HG03439 (cell line): ENCODE measurements at regions not wholly inside any gene's neighbourhood (a gene's known extent, or its start where the extent isn't known, plus 50 kb on each side); places are given as distances from the start of the nearest gene placed in this dataset.
"Not testable (repeated sequence)": the region's sequence is repeated elsewhere in the genome, so short reads cannot be mapped to it uniquely, and the experiment has no call there.

Experiments used
- ATAC-seq: cut with Tn5 transposase; IDR thresholded peaks from one replicate; pipeline ENCODE4 v1.9.1; 2021; ENCODE audit warnings: mild to moderate bottlenecking, moderate library complexity; ENCODE audit not compliant: unreplicated experiment

GRCh38 chr6:6808915-6809314 is 220.4 kb downstream of the LY86 start:
- no peak for ATAC-seq

GRCh38 chr6:6810727-6811126 is 222.2 kb downstream of the LY86 start:
- ATAC-seq: no peak

GRCh38 chr6:6811128-6812009 is 222.8 kb downstream of the LY86 start:
- no peak for ATAC-seq

DNA sequence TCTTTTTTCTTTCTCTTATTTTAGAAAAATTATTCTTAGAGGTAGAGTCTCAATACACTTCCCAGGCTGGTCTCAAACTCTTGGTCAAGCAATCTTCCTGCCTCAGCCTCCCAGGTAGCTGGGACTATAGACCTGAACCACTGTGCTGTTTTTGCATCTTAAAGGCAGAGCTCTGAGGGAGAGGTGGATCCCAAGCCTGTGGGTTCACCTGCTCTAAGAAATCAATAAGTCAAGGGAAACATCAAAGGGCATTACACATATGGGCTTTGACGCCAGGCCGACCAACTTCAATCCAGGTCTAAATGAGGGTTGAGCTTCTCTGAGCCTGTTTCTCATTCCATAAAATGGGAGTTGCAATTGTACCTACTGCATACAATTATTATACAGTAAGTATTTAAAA is 223.9 kb downstream of the LY86 start:
- no peak for ATAC-seq

GRCh38 chr6:6815732-6816131 is 227.2 kb downstream of the LY86 start:
- ATAC-seq: no peak

DNA sequence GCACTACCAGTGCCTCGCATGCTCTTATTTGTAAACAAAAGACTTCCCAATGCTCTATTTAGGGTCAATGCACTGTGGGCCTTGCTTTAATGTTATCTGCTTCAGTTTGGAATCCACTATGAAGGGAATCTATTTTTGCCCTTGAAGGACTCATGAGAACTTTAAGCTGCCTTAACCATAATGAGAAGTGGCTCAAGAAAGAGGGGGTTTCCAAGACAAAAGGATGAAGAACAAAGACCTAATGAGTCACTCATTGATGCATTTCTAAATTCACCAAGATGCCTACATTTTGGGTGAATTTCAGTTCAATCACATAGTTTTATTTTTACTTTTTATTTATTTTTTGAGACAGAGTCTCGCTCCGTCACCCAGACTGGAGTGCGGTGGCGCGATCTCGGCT is 228.2 kb downstream of the LY86 start:
- no peak for ATAC-seq

- no peak for ATAC-seq
Observed at GRCh38 chr6:6818078-6818639, 229.6 kb downstream of the LY86 start.

DNA sequence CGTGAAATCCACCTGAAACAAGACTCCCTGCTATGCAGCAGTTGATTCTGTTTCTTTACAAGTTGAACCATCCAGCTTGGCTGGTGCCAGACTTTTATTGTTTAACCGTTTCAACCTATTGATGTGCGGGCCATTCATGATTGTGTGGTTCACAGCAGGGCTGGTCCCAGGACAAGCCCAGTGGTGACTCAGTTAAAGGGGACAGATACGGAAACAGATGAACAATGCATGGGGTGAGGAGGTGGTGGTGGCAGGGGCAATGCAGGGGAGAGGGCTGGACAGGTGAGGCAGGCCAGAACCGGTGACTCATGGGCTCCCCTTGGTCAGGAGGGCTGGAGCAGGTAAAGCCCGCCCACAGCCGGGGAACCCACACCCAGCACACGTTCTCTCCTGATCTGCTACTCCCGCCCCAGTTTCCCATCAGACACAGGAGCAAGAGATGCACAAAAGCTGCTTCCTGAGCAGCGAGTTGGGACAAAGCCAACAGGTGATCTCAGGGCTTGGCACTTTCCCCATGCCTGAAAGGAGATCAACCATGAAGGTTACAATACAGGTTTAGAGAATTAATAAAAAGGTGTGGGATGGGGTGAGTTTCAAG is 232.2 kb downstream of the LY86 start:
- no peak for ATAC-seq

DNA sequence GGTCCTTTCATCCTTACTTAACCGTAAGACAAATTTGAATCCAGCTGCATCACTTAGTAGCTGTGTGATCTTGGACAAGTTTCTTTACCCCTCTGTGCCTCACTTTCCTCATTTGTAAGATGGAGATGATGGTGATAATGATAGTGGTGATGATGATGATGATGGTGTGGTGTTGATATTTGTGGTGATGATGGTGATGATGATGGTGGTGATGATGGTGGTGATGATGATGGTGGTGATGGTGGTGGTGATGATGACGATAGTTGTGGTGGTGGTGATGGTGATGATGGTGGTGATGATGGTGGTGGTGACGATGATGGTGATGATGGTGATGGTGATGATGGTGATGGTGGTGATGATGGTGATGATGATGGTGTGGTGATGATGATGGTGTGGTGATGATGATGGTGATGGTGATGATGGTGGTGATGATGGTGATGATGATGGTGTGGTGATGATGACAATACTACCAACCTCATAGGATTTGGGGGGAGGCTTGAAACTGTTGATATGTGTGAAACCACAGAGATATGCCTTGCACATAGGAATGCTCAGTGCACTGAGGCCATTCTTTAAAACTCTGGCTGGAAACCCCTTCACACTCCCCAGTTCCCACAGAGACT is 233.2 kb downstream of the LY86 start:
- no peak for ATAC-seq

DNA sequence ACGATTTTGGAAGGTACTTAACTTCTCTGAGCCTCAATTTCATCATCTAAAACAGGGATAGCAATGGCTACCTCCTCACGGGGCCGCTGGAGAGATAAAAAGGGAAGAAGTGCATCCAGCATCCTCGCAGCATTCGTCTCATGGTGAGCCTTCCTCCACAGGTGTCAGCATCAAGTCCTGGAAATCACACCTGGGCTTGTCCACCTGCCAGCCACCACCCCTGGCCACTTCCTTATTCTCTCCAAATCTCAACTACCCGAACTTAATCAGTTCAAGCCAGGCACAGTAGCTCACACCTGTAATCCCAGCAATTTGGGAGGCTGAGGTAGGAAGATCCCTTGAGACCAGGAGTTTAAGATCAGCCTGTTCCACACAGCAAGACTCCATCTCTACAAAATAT is 234.5 kb downstream of the LY86 start:
- ATAC-seq: no peak

- ATAC-seq: no peak
Observed at GRCh38 chr6:6823568-6824224, 235.2 kb downstream of the LY86 start.

- ATAC-seq: no peak
Observed at GRCh38 chr6:6824381-6824780, 235.9 kb downstream of the LY86 start.

GRCh38 chr6:6825193-6825784 is 236.8 kb downstream of the LY86 start:
- no peak for ATAC-seq

- no peak for ATAC-seq
Observed at GRCh38 chr6:6826095-6826901, 237.8 kb downstream of the LY86 start.

- ATAC-seq: no peak
Observed at GRCh38 chr6:6826961-6827360, 238.4 kb downstream of the LY86 start.

GRCh38 chr6:6829872-6830685 is 241.6 kb downstream of the LY86 start:
- no peak for ATAC-seq

GRCh38 chr6:6830686-6831063 is 242.2 kb downstream of the LY86 start:
- ATAC-seq: not testable (repeated sequence)

DNA sequence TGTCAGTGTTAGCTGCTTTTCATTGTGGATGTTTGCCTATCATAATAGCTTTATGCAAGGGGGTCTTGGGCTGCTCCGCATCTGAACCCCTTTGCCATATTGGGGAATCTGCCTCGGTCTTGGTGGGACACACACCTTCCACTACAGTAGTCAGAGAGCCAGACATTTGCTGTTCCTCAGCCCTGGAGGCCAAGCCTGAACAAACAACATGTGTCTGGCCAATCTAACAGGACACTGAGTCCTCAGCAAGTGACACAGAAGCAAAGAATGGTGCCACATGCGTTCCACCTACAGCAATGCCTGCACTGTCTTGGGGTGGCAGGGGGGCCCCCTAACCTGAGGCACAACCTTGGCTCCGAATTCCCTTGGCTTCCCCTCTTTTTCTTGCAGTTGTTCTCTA is 243.9 kb downstream of the LY86 start:
- no peak for ATAC-seq
